ENCODE measurements at regions not wholly inside any gene's neighbourhood (a gene's known extent, or its start where the extent isn't known, plus 50 kb on each side); places are given as distances from the start of the nearest gene placed in this dataset.
"Not testable (repeated sequence)": the region's sequence is repeated elsewhere in the genome, so short reads cannot be mapped to it uniquely, and the experiment has no call there.

GRCh38 chr9:28502741-28503140, 929.5 kb upstream of the C9orf72 start:
- DNase-seq = no peak

GRCh38 chr9:28503573-28503972, 930.3 kb upstream of the C9orf72 start:
- DNase-seq = no peak

GRCh38 chr9:28518439-28518838, 945.2 kb upstream of the C9orf72 start:
- no peak for DNase-seq

GRCh38 chr9:28524309-28524708, 951.0 kb upstream of the C9orf72 start:
- DNase-seq = not testable (repeated sequence)

GRCh38 chr9:28528049-28528448, 954.8 kb upstream of the C9orf72 start:
- no peak for DNase-seq

- DNase-seq = no peak
Measured at GRCh38 chr9:28538132-28538531, 964.9 kb upstream of the C9orf72 start.

GRCh38 chr9:28539434-28540070, 966.3 kb upstream of the C9orf72 start:
- DNase-seq = no peak

GRCh38 chr9:28542928-28543327, 969.6 kb upstream of the C9orf72 start:
- no peak for DNase-seq

- no peak for DNase-seq
Measured at GRCh38 chr9:28547527-28547926, 974.2 kb upstream of the C9orf72 start.

- no peak for DNase-seq
Measured at GRCh38 chr9:28563291-28563934, 990.1 kb upstream of the C9orf72 start.

GRCh38 chr9:28583832-28584231, 1010.6 kb upstream of the C9orf72 start:
- no peak for DNase-seq

GRCh38 chr9:28584542-28584941, 1011.3 kb upstream of the C9orf72 start:
- no peak for DNase-seq

GRCh38 chr9:28587052-28587451, 1013.8 kb upstream of the C9orf72 start:
- no peak for DNase-seq

GRCh38 chr9:28598408-28598807, 1025.1 kb upstream of the C9orf72 start:
- no peak for DNase-seq

GRCh38 chr9:28600226-28600625, 1026.9 kb upstream of the C9orf72 start:
- no peak for DNase-seq

GRCh38 chr9:28607843-28608242, 1034.6 kb upstream of the C9orf72 start:
- no peak for DNase-seq

- no peak for DNase-seq
Measured at GRCh38 chr9:28610339-28610738, 1037.1 kb upstream of the C9orf72 start.

- no peak for DNase-seq
Measured at GRCh38 chr9:28616310-28616709, 1043.0 kb upstream of the C9orf72 start.

- no peak for DNase-seq
Measured at GRCh38 chr9:28620011-28620410, 1046.7 kb upstream of the C9orf72 start.

GRCh38 chr9:28620661-28621060, 1047.4 kb upstream of the C9orf72 start:
- no peak for DNase-seq

- no peak for DNase-seq
Measured at GRCh38 chr9:28624771-28625170, 1051.5 kb upstream of the C9orf72 start.

- DNase-seq = no peak
Measured at GRCh38 chr9:28628031-28628430, 1054.8 kb upstream of the C9orf72 start.

GRCh38 chr9:28648723-28649122, 1075.4 kb upstream of the C9orf72 start:
- DNase-seq = no peak

GRCh38 chr9:28650327-28650726, 1077.0 kb upstream of the C9orf72 start:
- DNase-seq = no peak
